ENCODE measurements at regions not wholly inside any gene's neighbourhood (a gene's known extent, or its start where the extent isn't known, plus 50 kb on each side); places are given as distances from the start of the nearest gene placed in this dataset.
A peak's percentile ranks its signal among the peaks of the same experiment; 100 is the strongest.

DNA sequence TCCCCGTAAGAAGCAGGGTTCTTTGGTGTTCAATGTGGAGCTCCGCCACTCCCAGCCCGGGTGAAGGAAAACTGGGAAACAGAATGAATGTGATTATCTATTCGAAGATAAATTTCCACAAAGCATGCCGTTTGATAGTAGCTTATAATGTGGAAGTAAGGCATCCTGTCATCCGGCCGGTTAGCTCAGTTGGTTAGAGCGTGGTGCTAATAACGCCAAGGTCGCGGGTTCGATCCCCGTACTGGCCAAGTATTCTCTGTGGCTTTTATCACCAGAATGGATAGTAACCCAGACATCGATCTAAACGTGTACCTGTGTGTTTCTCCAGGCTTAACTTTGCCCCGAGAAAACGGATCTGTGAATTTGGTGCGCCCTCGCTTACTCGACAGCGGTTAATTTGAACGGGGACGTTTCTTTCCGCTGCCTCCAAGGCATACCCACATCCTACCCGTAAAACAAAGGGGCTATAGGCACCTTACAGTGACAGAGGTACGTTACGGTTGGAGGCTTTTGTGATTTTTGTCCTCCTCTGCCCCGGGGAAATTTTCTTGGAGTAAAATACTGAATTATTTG is 215.2 kb upstream of the ZNF184 start:
- TF ChIP-seq, protein P1, sequence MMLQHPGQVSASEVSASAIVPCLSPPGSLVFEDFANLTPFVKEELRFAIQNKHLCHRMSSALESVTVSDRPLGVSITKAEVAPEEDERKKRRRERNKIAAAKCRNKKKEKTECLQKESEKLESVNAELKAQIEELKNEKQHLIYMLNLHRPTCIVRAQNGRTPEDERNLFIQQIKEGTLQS (IDR thresholded peaks at IDR 0.05), result peak; percentile 99
- TF ChIP-seq SP1 (IDR thresholded peaks at IDR 0.05), result no peak
- TF ChIP-seq FOXA2 (IDR thresholded peaks at IDR 0.05), result no peak
- TF ChIP-seq RXRA (IDR thresholded peaks at IDR 0.05), result peak; percentile 19 to 53
- no peak for TF ChIP-seq NR2F2 (IDR thresholded peaks at IDR 0.05)
- TF ChIP-seq, protein P2, sequence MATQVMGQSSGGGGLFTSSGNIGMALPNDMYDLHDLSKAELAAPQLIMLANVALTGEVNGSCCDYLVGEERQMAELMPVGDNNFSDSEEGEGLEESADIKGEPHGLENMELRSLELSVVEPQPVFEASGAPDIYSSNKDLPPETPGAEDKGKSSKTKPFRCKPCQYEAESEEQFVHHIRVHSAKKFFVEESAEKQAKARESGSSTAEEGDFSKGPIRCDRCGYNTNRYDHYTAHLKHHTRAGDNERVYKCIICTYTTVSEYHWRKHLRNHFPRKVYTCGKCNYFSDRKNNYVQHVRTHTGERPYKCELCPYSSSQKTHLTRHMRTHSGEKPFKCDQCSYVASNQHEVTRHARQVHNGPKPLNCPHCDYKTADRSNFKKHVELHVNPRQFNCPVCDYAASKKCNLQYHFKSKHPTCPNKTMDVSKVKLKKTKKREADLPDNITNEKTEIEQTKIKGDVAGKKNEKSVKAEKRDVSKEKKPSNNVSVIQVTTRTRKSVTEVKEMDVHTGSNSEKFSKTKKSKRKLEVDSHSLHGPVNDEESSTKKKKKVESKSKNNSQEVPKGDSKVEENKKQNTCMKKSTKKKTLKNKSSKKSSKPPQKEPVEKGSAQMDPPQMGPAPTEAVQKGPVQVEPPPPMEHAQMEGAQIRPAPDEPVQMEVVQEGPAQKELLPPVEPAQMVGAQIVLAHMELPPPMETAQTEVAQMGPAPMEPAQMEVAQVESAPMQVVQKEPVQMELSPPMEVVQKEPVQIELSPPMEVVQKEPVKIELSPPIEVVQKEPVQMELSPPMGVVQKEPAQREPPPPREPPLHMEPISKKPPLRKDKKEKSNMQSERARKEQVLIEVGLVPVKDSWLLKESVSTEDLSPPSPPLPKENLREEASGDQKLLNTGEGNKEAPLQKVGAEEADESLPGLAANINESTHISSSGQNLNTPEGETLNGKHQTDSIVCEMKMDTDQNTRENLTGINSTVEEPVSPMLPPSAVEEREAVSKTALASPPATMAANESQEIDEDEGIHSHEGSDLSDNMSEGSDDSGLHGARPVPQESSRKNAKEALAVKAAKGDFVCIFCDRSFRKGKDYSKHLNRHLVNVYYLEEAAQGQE (IDR thresholded peaks at IDR 0.05), result no peak
- TF ChIP-seq JUND (IDR thresholded peaks at IDR 0.05), result no peak
- TF ChIP-seq EGR1 (IDR thresholded peaks at IDR 0.05; ENCODE audit: low read depth in 2 of 2), result no peak
- TF ChIP-seq, protein P3, sequence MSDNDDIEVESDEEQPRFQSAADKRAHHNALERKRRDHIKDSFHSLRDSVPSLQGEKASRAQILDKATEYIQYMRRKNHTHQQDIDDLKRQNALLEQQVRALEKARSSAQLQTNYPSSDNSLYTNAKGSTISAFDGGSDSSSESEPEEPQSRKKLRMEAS (IDR thresholded peaks at IDR 0.05), result peak; percentile 19
- peaks cover 0 to 12% (median 0%) of the 10 kb centered on the region in 4 donors for H3K27me3 ChIP-seq (ENCODE audit: control insufficient read depth in 4 of 4, insufficient read depth in 4 of 4, low read length in 3 of 4)
- peak; percentile 77 for DNase-seq (ENCODE audit: low spot score)
- H3K4me3 ChIP-seq (ENCODE audit: low read depth in 1 of 3, low read length in 3 of 3), result peak overlapping the region; percentile 4 to 66 (median 27)
- H3K4me1 ChIP-seq (ENCODE audit: control insufficient read depth in 4 of 4, insufficient read depth in 4 of 4, low read length in 3 of 4), result peaks cover 0 to 8% (median 0%) of the 10 kb centered on the region in 4 donors
- no peak overlapping the region for H3K27ac ChIP-seq (ENCODE audit: low read depth in 1 of 2, low read length in 2 of 2)
- WGBS, result 2% methylated on average over 28 of the region's 28 CpGs
- no peaks in the 10 kb centered on the region for H3K36me3 ChIP-seq (ENCODE audit: control insufficient read depth in 4 of 4, insufficient read depth in 3 of 4, low read depth in 1 of 4, low read length in 3 of 4)
- peaks cover 0 to 5% (median 2%) of the 10 kb centered on the region in 4 donors for H3K9me3 ChIP-seq (ENCODE audit: control insufficient read depth in 4 of 4, low read length in 3 of 4)
- no peak overlapping the region for H3K9ac ChIP-seq (ENCODE audit: low read depth in 1 of 2, low read length in 2 of 2)

DNA sequence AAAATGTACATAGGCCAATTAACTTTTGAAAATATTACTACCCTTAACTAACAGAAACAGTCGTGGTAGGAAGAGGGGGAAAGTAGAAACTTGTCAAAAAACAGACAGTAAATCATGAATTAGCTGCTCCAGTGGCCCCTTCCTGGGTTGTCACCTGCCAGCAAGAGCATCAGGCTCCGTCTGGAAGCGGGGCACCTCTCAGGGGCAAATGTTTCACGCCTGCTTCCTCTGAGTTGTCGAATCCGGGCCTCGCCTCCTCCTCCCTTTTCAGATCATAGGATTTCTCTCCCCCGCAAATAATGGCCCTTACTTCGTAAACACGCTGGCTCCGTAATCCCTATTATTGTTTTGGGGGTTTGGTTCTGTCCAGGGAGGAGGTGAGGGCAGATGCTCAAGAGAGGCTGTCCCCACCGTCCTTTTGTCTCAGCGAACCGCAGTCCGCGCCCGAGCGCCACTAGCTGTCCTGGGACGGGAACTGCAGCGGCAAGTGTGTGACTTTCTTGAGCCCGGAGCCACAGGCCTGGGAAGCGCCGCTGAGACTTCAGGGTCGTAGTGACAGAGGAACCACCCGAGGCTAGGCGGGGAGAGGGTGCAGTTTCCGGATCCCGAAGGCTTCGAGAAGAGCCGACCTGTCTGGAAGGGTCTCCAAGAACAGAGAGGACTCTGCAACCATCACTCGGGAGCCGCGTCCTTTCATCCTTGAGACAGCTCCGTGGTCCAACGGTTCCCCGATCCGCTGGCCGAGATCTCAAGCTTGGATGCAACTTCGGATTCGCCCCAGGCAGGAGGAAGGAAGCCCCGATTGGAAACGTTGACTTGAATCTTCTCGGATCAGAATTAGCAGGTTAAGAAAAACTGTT is 214.5 kb upstream of the ZNF184 start:
- peaks cover 0 to 8% (median 2%) of the 10 kb centered on the region in 4 donors for H3K9me3 ChIP-seq (ENCODE audit: control insufficient read depth in 4 of 4, low read length in 3 of 4)
- H3K4me3 ChIP-seq (ENCODE audit: low read depth in 1 of 3, low read length in 3 of 3), result peak overlapping the region; percentile 4 to 66 (median 27)
- peak; percentile 64 for DNase-seq (ENCODE audit: low spot score)
- TF ChIP-seq, protein P4, sequence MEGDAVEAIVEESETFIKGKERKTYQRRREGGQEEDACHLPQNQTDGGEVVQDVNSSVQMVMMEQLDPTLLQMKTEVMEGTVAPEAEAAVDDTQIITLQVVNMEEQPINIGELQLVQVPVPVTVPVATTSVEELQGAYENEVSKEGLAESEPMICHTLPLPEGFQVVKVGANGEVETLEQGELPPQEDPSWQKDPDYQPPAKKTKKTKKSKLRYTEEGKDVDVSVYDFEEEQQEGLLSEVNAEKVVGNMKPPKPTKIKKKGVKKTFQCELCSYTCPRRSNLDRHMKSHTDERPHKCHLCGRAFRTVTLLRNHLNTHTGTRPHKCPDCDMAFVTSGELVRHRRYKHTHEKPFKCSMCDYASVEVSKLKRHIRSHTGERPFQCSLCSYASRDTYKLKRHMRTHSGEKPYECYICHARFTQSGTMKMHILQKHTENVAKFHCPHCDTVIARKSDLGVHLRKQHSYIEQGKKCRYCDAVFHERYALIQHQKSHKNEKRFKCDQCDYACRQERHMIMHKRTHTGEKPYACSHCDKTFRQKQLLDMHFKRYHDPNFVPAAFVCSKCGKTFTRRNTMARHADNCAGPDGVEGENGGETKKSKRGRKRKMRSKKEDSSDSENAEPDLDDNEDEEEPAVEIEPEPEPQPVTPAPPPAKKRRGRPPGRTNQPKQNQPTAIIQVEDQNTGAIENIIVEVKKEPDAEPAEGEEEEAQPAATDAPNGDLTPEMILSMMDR (IDR thresholded peaks at IDR 0.05; ENCODE audit: low read depth, low read length, missing input control), result peak; percentile 23
- TF ChIP-seq TAF1 (conservative IDR thresholded peaks at IDR 0.05) (no peak), FOXA2 (IDR thresholded peaks at IDR 0.05) (no peak), EGR1 (IDR thresholded peaks at IDR 0.05; ENCODE audit: low read depth in 2 of 2) (no peak), RAD21 (IDR thresholded peaks at IDR 0.05) (peak in 1 of 2 donors; percentile 35)
- TF ChIP-seq, protein P3 (IDR thresholded peaks at IDR 0.05), result no peak
- H3K4me1 ChIP-seq (ENCODE audit: control insufficient read depth in 4 of 4, insufficient read depth in 4 of 4, low read length in 3 of 4), result peaks cover 0 to 8% (median 0%) of the 10 kb centered on the region in 4 donors
- no peaks in the 10 kb centered on the region for H3K36me3 ChIP-seq (ENCODE audit: control insufficient read depth in 4 of 4, insufficient read depth in 3 of 4, low read depth in 1 of 4, low read length in 3 of 4)
- H3K9ac ChIP-seq (ENCODE audit: low read depth in 1 of 2, low read length in 2 of 2), result peak overlapping the region in 1 of 2 donors; percentile 22
- WGBS, result 2% methylated on average over 43 of the region's 43 CpGs
- H3K27ac ChIP-seq (ENCODE audit: low read depth in 1 of 2, low read length in 2 of 2), result no peak overlapping the region
- peaks cover 0 to 12% (median 0%) of the 10 kb centered on the region in 4 donors for H3K27me3 ChIP-seq (ENCODE audit: control insufficient read depth in 4 of 4, insufficient read depth in 4 of 4, low read length in 3 of 4)
